ENCODE measurements at regions not wholly inside any gene's neighbourhood (a gene's known extent, or its start where the extent isn't known, plus 50 kb on each side); places are given as distances from the start of the nearest gene placed in this dataset.

GRCh38 chr3:159178209-159178897 lies 376.5 kb downstream of the MFSD1 start:
- no peak for TF ChIP-seq CTCF (IDR thresholded peaks at IDR 0.05; ENCODE audit: low read length)
- no peak for TF ChIP-seq EZH2phosphoT487 (IDR thresholded peaks at IDR 0.05; ENCODE audit: low read length)

All from MM.1S (cell line).